ENCODE measurements at regions not wholly inside any gene's neighbourhood (a gene's known extent, or its start where the extent isn't known, plus 50 kb on each side); places are given as distances from the start of the nearest gene placed in this dataset.

DNA sequence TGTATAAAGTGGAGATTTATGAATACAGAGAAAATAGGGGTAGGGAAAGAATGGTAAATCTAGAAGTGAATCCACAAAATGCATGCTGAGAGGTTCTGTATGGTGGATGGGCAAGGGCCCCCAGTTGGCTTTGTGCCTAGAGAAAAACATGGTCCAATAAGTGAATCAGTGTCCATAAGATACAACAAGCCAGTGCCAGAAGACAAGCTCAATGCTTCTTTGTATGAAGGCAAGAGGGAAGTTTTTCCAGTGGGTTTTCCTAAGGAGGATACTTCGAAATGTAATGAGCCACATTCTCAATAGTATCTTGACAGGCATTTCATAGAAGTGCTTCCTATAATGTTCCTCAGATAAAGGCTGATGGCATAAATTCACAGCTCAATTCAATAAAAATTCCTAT, 169.4 kb upstream of the HMCN1 start:
- H3K4me3 ChIP-seq (ENCODE audit: low read length), result no peak overlapping the region
- H3K4me1 ChIP-seq (ENCODE audit: insufficient read depth, low read length), result no peaks in the 10 kb centered on the region
- H3K36me3 ChIP-seq (ENCODE audit: insufficient read depth, low read length), result no peaks in the 10 kb centered on the region
- H3K9me3 ChIP-seq (ENCODE audit: low read length), result no peaks in the 10 kb centered on the region
- no peaks in the 10 kb centered on the region for H3K27me3 ChIP-seq (ENCODE audit: insufficient read depth, low read length)
- H2AFZ ChIP-seq (ENCODE audit: low read depth, low read length), result no peak overlapping the region

DNA sequence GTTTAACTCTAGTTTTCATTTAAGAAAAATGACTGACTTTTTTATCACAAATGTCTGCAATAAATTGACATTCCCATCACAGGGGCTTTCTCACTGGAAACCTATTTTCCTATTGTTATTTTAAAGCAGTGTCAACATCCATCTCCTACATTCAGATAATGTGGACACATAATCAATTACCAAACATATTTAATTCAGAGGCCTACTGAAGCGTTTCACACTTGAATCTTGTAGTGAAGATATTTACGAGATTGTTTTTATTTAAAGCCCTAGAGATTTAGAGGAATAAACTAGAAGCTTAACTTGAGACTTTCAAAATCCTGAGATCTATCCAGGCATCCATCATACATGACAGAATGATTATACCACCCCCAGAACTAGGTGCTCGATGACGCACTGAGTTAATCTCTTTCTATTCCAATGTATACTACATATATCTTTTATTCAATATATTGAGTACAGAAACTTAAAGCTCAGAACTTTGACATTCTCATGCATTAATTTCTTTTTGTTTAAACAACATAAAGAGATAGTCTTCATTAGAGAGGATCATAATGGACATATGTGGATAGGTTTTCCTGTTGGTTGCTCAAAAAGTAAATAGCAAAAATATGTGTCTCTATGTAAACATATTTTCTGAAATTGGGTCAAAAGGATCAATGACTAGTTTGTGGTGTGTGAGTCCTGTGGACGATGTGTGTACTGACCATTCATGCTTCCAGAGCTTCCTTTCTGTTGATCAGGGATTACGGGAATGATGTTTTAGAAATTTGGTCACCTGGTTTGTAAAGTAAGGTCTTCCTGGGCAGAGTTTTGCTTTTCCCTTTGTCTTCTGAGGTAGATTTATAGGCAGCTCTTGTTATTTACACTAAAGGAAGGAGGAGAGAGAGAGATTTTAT, 171.5 kb upstream of the HMCN1 start:
- H3K4me3 ChIP-seq (ENCODE audit: low read length), result no peak overlapping the region
- H3K9me3 ChIP-seq (ENCODE audit: low read length), result no peaks in the 10 kb centered on the region
- H3K36me3 ChIP-seq (ENCODE audit: insufficient read depth, low read length), result no peaks in the 10 kb centered on the region
- H2AFZ ChIP-seq (ENCODE audit: low read depth, low read length), result no peak overlapping the region
- no peaks in the 10 kb centered on the region for H3K27me3 ChIP-seq (ENCODE audit: insufficient read depth, low read length)
- no peaks in the 10 kb centered on the region for H3K4me1 ChIP-seq (ENCODE audit: insufficient read depth, low read length)

DNA sequence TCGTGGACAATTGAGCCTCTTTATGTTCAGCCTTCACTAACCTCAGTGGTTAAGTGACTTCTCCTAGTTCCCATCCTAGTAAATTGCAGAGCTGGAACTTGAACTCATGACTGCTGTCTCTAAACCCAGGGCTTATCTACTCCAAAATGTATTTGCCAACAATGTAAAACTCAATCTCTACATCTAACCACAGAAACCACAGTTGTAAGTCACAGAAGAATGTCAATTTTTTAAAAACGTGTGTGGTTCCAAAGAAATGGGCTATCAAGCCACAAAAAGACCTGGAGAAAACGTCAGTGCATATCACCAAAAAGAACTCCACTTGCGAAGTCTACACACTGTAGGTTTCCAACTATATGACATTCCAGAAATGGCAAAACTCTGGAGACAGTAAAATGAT, 172.6 kb upstream of the HMCN1 start:
- no peaks in the 10 kb centered on the region for H3K4me1 ChIP-seq (ENCODE audit: insufficient read depth, low read length)
- no peaks in the 10 kb centered on the region for H3K9me3 ChIP-seq (ENCODE audit: low read length)
- no peak overlapping the region for H3K4me3 ChIP-seq (ENCODE audit: low read length)
- H3K36me3 ChIP-seq (ENCODE audit: insufficient read depth, low read length), result no peaks in the 10 kb centered on the region
- no peaks in the 10 kb centered on the region for H3K27me3 ChIP-seq (ENCODE audit: insufficient read depth, low read length)
- no peak overlapping the region for H2AFZ ChIP-seq (ENCODE audit: low read depth, low read length)

DNA sequence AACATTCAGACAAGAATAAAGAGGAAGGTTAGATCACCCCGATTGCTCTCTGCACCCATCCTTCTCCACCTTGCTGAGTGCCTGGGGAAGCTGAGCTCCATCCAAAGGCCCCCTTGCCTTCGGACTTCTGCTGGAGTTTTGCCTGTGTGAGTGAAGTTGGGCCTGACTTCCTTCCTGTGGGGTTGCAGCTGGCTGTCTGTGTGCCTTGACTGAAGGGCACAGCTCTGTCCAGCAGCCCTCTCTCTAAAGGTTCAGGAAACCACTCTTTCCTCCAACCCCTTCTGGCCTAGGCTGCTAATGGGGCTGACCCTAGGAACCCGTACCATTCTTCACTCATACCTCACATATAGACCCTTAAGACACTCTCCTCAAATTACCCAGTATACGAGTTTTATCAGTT, 173.4 kb upstream of the HMCN1 start:
- H3K4me3 ChIP-seq (ENCODE audit: low read length), result no peak overlapping the region
- no peaks in the 10 kb centered on the region for H3K9me3 ChIP-seq (ENCODE audit: low read length)
- no peaks in the 10 kb centered on the region for H3K27me3 ChIP-seq (ENCODE audit: insufficient read depth, low read length)
- H3K36me3 ChIP-seq (ENCODE audit: insufficient read depth, low read length), result no peaks in the 10 kb centered on the region
- no peaks in the 10 kb centered on the region for H3K4me1 ChIP-seq (ENCODE audit: insufficient read depth, low read length)
- H2AFZ ChIP-seq (ENCODE audit: low read depth, low read length), result no peak overlapping the region

DNA sequence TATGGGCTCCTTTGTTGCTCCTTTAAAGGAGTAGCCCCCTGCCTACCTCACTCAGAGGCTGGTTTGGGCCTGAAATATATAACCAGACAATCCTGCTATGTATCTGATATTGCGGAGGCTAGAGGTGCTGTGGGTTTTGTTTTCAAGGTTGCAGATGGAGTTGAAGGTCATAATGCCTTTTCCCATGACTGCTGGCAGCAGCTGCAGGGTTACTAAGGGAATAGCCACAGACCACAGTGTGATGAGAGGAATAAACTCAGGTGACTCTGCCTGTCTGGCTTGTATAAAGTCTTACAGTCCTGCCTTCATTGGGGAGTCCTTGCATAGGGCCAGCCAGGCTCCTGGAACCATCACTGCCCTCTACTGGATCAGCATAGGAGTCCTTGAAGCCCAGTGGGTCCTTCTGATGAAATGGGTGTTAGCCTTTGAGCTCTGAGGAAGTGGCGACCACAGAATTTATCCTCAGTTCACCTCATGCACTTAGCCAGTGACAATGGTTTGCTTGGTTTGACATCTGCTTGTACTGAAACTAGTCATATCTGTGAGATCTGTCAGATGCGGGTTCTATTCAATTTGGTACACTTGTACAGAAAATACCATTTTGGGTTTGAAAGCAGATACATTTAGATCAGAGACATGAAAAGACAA, 174.4 kb upstream of the HMCN1 start:
- no peaks in the 10 kb centered on the region for H3K36me3 ChIP-seq (ENCODE audit: insufficient read depth, low read length)
- no peak overlapping the region for H3K4me3 ChIP-seq (ENCODE audit: low read length)
- H3K27me3 ChIP-seq (ENCODE audit: insufficient read depth, low read length), result no peaks in the 10 kb centered on the region
- H3K9me3 ChIP-seq (ENCODE audit: low read length), result no peaks in the 10 kb centered on the region
- no peaks in the 10 kb centered on the region for H3K4me1 ChIP-seq (ENCODE audit: insufficient read depth, low read length)
- H2AFZ ChIP-seq (ENCODE audit: low read depth, low read length), result no peak overlapping the region

DNA sequence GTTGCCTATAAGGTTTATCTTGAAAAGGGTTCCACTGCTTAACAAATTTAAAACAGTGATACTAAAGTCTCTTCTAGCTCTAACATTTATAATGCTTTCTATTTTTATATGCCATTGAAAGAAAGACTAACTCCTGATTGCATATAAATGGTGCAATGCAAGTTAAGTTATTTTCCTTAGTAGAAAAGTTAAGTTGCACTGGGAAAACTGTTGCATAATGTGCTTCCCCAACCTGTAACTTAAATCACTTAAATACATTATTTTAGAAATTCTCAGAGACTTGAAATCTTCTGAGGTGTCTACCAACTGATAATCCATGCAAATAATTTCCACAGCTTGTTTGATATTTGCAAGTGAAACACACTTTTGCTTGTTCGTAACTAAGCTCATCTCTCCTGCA, 175.0 kb upstream of the HMCN1 start:
- no peaks in the 10 kb centered on the region for H3K27me3 ChIP-seq (ENCODE audit: insufficient read depth, low read length)
- H3K4me3 ChIP-seq (ENCODE audit: low read length), result no peak overlapping the region

DNA sequence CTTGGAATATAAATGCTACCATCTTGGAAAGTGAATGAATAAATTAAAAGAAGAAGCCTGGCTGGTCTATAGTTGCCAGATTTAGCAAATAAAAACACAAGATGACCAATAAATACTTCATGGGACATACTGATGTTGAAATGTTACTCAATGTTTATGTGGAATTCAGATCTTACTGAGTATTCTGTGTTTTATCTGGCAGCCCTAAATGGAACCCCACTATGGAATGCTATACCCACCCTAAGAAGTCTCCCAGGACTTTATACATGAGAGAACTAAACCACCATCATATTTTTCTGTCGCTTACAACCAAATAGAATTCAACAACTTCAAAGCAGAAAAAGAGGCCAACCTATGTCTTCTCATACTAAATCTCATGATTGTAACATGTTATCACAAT, 177.6 kb upstream of the HMCN1 start:
- Histone ChIP-seq H2AFZ (ENCODE audit: low read depth, low read length) (no peak overlapping the region), H3K36me3 (ENCODE audit: insufficient read depth, low read length) (no peaks in the 10 kb centered on the region), H3K9me3 (ENCODE audit: low read length) (no peaks in the 10 kb centered on the region), H3K4me1 (ENCODE audit: insufficient read depth, low read length) (no peaks in the 10 kb centered on the region), H3K4me3 (ENCODE audit: low read length) (no peak overlapping the region), H3K27me3 (ENCODE audit: insufficient read depth, low read length) (no peaks in the 10 kb centered on the region)

More for the DNA sequence above, 175.0 kb upstream of the HMCN1 start:
- H2AFZ ChIP-seq (ENCODE audit: low read depth, low read length), result no peak overlapping the region
- H3K4me1 ChIP-seq (ENCODE audit: insufficient read depth, low read length), result no peaks in the 10 kb centered on the region
- H3K36me3 ChIP-seq (ENCODE audit: insufficient read depth, low read length), result no peaks in the 10 kb centered on the region
- no peaks in the 10 kb centered on the region for H3K9me3 ChIP-seq (ENCODE audit: low read length)

DNA sequence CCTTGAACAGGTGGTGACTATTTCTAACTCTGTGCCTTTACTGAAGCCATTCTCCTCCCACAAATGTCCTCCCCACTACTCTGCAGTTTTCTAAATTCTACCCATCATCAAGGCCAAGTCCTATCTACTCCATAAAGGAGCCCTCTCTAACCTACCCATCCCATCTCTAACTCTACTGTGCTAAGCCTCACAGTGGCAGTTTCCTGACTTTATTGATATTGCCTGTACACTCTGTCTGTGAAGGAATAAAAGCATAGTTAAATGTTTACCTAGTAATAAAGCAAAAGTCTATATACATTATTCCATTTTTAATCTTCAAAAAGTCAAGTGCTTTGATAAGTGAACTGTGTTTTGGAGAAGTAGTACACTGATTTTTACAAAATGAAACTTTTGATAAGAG, 178.4 kb upstream of the HMCN1 start:
- H3K9me3 ChIP-seq (ENCODE audit: low read length), result peaks cover 5% of the 10 kb centered on the region
- no peaks in the 10 kb centered on the region for H3K36me3 ChIP-seq (ENCODE audit: insufficient read depth, low read length)
- no peaks in the 10 kb centered on the region for H3K4me1 ChIP-seq (ENCODE audit: insufficient read depth, low read length)
- H3K4me3 ChIP-seq (ENCODE audit: low read length), result no peak overlapping the region
- no peaks in the 10 kb centered on the region for H3K27me3 ChIP-seq (ENCODE audit: insufficient read depth, low read length)
- H2AFZ ChIP-seq (ENCODE audit: low read depth, low read length), result no peak overlapping the region

DNA sequence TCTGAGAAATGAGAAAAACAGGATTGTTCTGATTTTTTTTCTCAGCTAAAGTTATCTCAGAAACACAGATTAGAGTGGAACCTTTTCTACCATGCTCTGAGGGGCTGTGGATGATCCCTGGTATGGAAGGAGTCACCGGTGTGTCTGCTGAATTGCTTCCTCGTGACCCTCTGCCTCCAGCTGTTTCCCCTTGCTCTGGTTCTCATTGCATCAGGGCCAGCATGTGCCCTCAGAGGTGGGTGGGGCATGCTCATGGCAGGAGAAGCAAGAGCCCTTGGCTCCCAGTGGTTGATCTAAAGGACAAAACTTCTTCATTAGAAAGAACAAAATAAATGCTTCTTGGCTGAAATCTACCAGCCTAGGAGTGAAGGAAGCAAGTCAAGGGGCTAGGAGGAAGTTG, 183.2 kb upstream of the HMCN1 start:
- H3K36me3 ChIP-seq (ENCODE audit: insufficient read depth, low read length), result no peaks in the 10 kb centered on the region
- no peak overlapping the region for H2AFZ ChIP-seq (ENCODE audit: low read depth, low read length)
- peaks cover 2% of the 10 kb centered on the region for H3K27me3 ChIP-seq (ENCODE audit: insufficient read depth, low read length)
- H3K4me1 ChIP-seq (ENCODE audit: insufficient read depth, low read length), result peaks cover 6% of the 10 kb centered on the region
- peaks cover 5% of the 10 kb centered on the region for H3K9me3 ChIP-seq (ENCODE audit: low read length)
- no peak overlapping the region for H3K4me3 ChIP-seq (ENCODE audit: low read length)

DNA sequence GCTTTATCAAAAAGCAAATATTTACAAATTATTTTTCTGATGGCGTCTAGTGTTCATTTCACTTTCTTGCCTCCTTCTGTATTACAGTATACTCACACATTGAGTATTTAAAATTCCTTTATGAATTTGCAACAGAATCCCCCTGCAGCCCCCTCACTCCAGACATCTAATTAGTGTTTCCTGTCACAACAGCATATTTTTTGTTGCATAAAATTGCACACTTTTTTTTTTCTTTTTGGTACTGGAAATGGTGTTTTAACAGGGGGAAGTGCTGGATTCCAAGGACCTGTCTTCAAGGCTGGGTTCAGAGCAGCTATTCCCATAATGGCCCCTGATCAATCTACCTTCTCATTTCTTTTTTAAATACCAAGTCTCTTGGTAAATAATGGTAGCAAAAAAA, 184.3 kb upstream of the HMCN1 start:
- H2AFZ ChIP-seq (ENCODE audit: low read depth, low read length), result no peak overlapping the region
- H3K36me3 ChIP-seq (ENCODE audit: insufficient read depth, low read length), result no peaks in the 10 kb centered on the region
- H3K4me3 ChIP-seq (ENCODE audit: low read length), result no peak overlapping the region
- peaks cover 2% of the 10 kb centered on the region for H3K27me3 ChIP-seq (ENCODE audit: insufficient read depth, low read length)
- H3K4me1 ChIP-seq (ENCODE audit: insufficient read depth, low read length), result peaks cover 6% of the 10 kb centered on the region
- peaks cover 5% of the 10 kb centered on the region for H3K9me3 ChIP-seq (ENCODE audit: low read length)

DNA sequence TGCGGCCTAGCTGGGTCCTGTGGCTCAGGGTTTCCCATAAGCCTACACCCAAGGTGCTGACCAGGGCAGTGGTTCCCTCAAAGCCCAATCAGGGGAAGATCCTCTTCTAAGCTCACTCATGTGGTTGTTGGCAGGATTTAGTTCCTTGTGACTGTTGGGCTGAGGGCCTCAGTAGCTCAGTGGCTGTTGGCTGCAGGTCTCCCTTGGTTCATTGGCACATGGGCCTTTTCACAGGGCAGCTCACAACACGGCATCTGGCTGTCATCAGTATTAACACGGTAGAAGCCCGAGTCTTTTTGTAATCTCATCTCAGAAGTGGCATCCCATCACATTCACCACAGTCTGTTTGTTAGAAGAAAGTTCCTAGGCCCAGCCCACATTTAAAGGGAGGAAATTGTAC, 188.2 kb upstream of the HMCN1 start:
- no peaks in the 10 kb centered on the region for H3K36me3 ChIP-seq (ENCODE audit: insufficient read depth, low read length)
- peaks cover 2% of the 10 kb centered on the region for H3K27me3 ChIP-seq (ENCODE audit: insufficient read depth, low read length)
- peaks cover 6% of the 10 kb centered on the region for H3K4me1 ChIP-seq (ENCODE audit: insufficient read depth, low read length)
- H2AFZ ChIP-seq (ENCODE audit: low read depth, low read length), result no peak overlapping the region
- H3K9me3 ChIP-seq (ENCODE audit: low read length), result peaks cover 1% of the 10 kb centered on the region
- H3K4me3 ChIP-seq (ENCODE audit: low read length), result no peak overlapping the region

DNA sequence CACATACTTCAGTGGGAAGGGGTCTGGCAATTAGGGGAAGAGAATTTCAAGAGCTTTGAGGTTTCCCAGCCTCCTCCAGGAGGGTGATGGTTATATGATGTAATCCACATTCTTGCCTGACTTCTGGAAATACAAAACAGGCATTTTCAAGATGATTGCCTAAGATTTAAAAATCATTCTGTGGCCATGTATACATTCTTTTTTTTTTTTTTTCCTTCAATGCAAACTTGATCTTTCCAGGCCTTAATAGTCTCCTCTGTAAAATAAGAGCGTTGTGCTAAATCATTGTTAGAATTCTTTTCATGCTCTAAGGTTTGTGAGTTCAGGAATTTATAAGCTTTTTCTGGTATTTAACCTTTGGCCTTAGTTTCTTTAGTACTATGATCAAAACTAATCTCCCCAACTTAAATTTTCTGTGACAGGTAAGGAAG, 192.3 kb upstream of the HMCN1 start:
- Histone ChIP-seq H2AFZ (ENCODE audit: low read depth, low read length) (no peak overlapping the region), H3K27me3 (ENCODE audit: insufficient read depth, low read length) (no peaks in the 10 kb centered on the region), H3K4me3 (ENCODE audit: low read length) (no peak overlapping the region), H3K9me3 (ENCODE audit: low read length) (no peaks in the 10 kb centered on the region), H3K36me3 (ENCODE audit: insufficient read depth, low read length) (no peaks in the 10 kb centered on the region), H3K4me1 (ENCODE audit: insufficient read depth, low read length) (no peaks in the 10 kb centered on the region)

DNA sequence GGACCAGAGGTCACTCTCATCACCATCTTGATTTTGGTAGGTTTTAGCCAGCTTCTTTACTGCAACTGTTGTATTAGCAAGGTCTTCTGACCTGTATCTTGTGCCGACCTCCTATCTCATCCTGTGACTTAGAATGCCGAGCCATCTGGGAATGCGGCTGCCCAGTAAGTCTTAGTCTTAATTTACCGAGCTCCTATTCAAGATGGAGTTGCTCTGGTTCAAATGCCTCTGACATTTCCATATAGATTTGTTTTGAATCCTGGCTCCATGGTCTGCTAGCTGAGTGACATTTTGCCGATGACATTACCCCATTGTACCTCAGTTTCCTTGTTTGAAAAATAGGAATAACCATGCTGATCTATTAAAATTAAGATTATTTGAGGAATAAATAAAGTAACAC, 193.9 kb upstream of the HMCN1 start:
- Histone ChIP-seq H3K27me3 (ENCODE audit: insufficient read depth, low read length) (no peaks in the 10 kb centered on the region), H2AFZ (ENCODE audit: low read depth, low read length) (no peak overlapping the region), H3K4me1 (ENCODE audit: insufficient read depth, low read length) (no peaks in the 10 kb centered on the region), H3K9me3 (ENCODE audit: low read length) (no peaks in the 10 kb centered on the region), H3K4me3 (ENCODE audit: low read length) (no peak overlapping the region), H3K36me3 (ENCODE audit: insufficient read depth, low read length) (no peaks in the 10 kb centered on the region)

All from neuron (in vitro differentiated cells).